OCI-LY1 (cell line): ENCODE measurements at regions not wholly inside any gene's neighbourhood (a gene's known extent, or its start where the extent isn't known, plus 50 kb on each side); places are given as distances from the start of the nearest gene placed in this dataset.

Experiments used
- EZH2 ChIP-seq: fragments of 200-600 bp; sonication (generic), shearing (Covaris generic); IDR thresholded peaks from 2 replicates; pipeline ENCODE4 v1.8.0; 2017; ENCODE audit warnings: borderline replicate concordance, mixed run types, mild to moderate bottlenecking, antibody characterized with exemption, low read length, moderate library complexity, mixed read lengths
- TF ChIP-seq, protein P1 (sequence below): fragments of 200-600 bp; sonication (generic), shearing (Covaris generic); IDR thresholded peaks from 2 replicates; pipeline ENCODE4 v1.5.1; 2017; ENCODE audit warnings: mild to moderate bottlenecking, antibody characterized with exemption, low read length, moderate library complexity, mixed read lengths

DNA sequence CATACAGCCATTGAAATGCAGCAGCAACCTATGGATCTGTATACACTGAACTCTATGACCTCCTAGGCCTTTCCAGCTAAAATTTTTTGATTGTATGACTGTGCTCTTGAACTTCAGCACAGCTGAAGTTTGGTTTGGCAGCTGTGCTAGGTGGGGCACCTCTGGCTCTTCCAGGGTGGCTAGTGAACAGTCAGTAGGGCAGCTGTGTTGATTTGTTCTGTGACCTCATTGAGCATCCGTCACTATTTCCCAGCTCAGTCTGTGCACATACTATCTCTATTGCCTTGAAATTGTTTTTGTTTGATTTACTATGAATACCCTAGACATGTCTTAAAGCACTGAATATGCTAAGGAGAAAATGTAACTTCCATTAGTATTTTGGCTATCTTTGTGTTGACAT lies 363.2 kb upstream of the NAALADL2 start:
- no peak for TF ChIP-seq EZH2
- TF ChIP-seq, protein P1, sequence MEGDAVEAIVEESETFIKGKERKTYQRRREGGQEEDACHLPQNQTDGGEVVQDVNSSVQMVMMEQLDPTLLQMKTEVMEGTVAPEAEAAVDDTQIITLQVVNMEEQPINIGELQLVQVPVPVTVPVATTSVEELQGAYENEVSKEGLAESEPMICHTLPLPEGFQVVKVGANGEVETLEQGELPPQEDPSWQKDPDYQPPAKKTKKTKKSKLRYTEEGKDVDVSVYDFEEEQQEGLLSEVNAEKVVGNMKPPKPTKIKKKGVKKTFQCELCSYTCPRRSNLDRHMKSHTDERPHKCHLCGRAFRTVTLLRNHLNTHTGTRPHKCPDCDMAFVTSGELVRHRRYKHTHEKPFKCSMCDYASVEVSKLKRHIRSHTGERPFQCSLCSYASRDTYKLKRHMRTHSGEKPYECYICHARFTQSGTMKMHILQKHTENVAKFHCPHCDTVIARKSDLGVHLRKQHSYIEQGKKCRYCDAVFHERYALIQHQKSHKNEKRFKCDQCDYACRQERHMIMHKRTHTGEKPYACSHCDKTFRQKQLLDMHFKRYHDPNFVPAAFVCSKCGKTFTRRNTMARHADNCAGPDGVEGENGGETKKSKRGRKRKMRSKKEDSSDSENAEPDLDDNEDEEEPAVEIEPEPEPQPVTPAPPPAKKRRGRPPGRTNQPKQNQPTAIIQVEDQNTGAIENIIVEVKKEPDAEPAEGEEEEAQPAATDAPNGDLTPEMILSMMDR, result no peak
